ENCODE measurements at regions not wholly inside any gene's neighbourhood (a gene's known extent, or its start where the extent isn't known, plus 50 kb on each side); places are given as distances from the start of the nearest gene placed in this dataset.
"Not testable (repeated sequence)": the region's sequence is repeated elsewhere in the genome, so short reads cannot be mapped to it uniquely, and the experiment has no call there.

DNA sequence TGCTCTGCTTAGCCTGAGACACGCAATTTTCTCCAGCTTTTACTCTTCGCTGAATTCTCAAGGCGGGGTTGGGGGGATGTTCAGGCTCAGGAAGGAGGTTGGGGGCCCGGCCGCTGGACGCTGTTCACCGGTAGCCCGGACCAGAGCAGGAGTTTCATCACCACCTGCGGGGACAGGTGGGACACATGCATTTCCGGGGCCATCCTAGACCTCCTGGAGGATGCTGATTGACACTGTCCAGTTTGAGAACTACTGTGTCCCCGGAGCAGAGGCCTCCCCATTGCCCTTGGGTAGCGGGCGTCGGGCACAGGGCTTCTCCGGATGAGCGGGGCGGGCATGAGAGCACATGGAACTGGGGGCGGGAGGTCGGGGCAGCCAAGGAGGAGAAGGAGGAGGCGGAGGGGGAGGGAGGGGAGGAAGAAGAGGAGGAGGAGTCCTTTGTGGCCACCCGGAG, 144.0 kb upstream of the GRK3 start:
- no peak for DNase-seq

DNA sequence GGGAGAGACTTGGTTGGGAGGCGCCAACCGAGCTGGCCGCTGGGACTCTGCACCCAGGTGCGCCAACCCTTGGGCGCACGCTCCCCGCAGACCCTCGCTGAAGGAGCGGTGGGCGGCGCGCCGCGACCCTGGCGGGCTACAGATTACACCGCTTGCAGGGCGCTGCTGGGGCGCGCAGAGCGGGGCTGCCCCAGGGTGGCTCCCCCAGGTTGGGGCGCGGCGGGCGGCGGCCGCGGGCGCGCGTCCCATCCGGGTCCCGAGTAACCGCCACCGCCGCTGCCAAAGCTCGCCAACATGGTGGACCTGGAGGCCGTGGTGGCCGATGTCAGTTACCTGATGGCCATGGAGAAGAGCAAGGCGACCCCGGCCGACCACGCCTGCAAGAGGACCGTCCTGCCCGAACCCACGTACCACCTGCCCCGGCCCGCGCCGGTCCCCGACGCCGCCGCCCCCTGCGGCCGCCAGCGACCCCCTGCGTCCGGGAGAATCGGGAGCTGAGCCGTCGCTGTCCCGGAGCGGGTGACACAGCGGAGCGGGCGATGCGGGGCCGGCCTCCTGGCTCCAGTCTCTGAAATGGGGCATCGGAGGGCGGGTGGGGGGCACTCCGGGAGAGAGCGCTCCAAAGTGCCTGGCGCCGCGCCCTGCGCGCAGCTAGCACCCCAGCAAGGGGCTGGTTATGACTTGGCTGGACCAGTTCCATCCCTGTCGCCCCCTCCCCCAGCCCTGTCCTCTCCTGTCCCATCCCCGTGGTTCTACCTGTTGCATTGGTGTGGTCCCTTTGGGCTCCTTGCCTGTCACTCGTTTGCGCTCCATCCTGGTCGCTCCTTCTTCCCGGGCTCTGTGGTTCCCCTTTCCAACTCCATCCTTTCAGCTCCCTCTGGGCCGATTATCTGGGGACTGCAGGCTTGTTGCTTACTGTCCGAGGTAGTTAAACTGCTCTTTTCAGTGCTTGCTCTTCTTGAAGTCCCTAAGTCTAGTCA, 143.3 kb upstream of the GRK3 start:
- no peak for DNase-seq

DNA sequence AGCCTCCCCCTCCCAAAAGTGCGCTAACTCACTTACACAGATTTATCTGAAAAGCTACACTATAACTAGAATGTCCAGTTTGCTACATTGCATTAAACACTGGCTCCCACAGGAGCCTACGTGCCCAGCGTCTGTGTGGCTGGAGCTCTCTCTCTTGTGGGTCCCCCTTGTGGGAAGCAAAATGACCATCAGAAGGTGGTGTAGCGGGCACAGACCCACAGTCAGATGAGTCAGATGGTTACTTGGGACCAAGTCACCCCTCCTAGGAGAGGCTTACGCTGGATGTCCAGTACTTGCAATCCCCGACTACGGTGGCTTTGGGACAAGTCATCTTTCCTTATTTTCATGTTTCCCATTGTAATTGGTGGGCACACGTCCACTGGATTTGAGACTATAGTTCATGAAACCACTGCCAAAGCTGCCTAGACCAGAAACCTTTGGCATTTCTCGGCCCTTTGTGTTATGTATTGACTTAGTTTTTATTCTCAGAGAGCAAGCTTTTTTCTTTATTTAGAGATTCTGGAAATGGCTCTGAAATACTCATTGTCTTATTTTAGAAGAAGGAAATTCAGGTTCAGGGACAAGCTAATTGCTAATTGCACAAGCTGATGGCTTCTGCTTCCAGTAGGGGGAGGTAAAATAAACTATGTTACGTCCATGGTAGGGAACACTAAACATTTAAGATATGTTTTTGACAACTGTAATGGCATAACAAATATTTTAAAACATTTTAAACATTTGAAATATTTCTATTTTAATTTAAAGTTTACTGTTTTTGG, 137.8 kb upstream of the GRK3 start:
- not testable (repeated sequence) for DNase-seq

DNA sequence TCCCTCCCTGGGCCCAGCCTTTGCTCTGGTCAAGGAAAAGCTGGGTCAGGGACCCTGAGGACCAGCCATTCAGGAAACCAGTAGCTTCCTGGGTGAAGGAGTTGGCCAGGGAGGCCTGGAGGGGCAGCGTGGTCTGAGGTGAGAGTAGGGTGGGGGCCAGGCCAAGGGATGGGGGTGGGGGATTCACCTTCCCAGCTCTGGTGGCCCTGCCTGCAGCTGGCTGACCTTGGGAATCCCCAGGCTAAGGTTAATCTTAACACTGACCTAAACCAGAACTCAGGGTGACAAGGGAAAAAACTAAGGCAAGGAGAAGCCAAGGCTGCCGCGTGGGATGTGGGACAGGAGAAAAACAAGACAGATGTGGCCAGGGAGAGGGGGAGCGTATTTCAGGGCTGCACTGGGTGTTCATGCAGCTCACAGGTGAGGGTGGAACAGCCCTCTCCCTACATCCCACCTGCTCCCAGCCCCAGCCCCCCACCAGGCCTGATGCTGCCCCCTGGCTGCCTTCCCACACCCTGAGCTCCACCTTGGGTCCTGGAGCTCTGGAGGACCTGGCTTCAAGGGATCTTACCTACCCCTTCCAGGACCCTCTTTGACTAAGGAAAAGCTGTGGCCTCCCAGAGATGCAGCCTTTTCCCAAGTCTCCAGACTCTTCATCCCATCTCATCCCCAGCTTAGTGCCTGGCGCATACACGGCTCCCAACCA, 132.7 kb upstream of the GRK3 start:
- not testable (repeated sequence) for DNase-seq

DNA sequence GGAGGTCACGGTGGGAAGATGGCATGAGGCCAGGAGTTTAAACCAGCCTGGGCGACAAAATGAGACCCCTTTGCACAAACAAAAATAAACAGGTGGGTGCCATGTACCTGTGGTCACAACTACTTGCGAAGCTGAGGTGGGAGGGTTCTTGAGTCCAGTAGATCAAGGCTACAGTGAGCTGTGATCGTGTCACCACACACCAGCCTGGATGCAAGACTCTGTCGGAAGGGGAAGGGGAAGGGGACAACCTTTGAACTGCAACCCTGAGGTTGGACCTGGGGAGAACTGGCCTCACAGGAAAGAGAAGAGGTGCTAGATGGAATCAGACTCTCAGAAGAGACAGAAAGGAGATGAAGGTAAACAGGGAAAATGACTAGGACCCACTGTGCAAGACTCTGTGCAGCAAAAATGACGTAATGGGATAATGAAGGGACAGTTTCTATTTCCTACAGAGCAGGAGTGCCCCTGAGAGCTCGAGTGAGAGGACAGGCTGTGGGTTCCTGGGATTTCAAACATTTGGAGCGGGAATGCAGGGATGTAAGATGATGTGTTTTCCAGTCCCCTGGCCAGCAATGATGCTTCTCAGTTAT, 131.0 kb upstream of the GRK3 start:
- not testable (repeated sequence) for DNase-seq

DNA sequence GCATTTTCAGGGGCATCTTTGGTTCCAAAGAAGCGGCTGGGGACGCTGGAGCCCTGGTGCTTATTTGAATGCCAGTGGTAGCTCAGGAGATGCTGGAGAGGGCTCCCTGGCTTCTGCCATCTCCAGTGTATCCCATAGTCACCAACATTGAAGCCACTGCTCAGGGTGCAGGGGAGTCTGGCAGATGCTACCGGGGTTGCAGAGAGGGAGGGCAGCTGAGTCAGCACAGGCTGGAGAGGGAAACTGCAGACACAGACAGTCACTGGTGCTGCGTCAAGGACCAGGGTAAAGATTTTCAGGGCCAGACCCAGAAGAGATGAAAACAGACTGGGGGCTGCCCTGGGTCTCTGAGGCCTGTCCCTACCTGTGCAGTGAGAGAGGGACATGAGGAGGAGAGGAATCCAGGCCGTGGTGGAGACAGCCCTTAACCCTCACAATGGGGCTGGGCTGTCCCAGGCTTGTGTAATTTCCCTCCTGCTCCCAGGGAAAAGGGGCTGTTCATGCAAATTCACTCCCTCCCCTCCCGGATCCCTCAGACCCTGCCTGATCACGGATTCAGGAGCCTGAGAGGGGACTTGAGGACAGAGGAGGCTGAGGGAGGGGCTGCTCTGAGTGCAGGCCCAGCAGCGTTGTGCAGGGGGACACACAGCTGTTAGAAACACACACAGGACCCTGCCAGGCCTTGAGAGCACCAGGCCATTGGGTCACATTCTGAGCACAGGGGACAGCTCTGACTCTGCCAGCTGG, 126.9 kb upstream of the GRK3 start:
- no peak for DNase-seq

DNA sequence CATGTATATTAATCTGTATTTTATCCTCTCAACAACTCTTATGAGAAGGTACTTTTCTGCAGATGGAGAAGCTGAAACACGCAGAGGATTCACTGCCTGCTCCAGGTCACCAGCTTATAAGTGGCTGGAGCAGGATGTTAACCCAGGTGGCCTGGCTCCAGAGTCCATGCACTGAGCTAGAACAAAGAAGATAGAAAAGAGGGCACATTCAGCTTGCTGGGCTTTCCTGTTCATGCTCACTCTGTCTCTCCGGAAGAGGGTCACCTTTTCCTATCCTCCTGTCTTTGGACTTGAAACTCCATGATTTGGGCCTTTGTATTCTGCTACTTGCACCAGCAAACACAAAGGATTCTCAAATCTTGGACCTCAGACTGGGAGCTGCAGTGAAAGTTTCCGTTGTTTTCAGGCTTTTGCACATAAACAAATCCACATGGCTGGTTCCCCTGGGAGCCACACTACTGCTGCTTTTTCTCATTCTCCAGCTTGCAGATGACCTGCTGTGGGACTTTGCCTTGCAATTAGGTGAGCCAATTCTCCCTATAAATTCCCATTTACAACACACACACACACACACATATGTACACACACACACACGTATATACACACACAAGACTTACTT, 117.3 kb upstream of the GRK3 start:
- no peak for DNase-seq

DNA sequence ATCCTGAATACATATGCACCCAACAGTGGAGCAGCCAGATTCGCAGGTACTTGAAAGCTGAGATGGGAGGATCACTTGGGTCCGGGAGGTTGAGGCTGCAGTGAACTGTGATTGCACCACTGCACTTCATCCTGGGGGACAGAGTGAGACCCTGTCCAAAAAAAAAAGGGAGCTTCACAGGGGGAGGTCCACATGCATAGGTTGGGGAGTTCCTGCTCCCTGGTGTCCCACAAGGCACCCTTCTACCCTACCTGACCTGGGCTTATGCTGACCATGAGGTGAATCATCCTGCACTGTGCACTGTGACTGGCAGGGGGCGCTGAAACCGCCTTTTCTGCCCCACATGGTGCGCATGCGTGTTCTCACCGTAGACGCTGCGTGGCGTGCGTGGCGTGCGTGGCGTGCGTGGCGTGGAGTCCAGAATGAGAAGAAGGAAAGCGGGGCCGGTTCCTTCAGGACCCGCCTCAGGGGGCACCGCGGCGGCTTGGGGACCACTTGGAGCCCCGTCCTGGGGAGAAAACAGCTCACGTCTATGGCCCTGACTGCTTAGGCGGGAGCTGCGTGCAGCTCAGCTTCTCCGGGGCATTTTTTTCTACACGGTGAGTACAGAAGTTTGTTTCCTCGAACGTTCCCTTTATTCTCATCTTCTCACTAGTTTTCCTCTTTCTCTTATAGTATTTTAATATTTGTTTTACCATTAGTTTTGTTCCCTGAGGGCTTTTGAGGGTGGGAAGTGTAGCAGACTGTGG, 116.6 kb upstream of the GRK3 start:
- peak; percentile 67 for DNase-seq

DNA sequence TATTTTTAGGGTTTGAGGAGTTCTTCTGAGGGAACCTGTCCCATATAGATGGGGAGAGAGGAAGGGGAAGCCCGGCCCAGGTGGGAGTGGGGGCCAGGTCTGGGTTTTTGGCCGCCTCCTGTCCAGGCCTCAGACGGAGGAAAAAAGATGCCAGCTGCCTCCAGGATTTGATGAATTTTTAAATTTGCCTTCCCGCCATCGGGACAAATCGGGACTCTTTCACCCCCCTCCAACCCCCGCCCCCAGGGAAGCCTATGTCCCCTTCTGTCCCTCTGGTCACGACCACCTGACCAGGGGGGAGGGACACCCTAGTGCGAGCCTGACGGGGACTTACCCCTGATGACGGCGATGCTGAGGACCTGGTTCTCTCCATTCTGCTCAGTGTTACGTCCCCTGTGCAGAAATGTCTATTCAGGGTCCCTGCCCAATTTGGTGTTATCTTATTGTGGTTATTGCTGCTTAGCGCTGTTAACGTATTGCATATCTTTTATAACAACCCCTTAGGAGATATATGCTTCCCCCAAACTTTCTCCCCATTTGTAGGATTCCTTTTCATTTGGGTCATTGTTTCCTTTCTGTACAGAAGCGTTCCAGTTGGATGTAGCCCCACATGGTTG, 115.9 kb upstream of the GRK3 start:
- no peak for DNase-seq

DNA sequence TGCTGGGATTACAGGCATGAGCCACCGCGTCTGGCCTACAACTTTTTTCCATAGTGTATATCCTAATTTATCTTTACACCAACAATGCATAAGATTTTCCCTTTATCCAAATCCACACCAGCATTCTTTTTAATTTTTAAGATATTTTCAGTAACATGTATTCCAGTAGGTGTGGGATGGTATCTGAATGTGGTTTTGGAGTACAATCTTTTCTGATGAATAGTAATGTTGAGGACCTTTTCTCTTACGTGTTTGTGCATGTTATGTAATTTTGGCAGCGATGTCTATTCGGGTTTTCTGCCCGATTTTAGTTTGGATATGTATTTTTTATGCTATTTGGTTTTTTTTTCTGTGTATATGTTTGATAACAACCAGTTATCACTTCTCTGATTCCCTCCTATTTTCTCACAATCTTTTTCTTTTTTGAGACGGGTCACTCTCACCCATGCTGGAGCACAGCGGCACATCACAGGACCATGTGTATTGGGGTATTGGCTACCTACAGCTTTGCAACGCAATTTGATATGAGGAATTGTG, 114.6 kb upstream of the GRK3 start:
- no peak for DNase-seq

DNA sequence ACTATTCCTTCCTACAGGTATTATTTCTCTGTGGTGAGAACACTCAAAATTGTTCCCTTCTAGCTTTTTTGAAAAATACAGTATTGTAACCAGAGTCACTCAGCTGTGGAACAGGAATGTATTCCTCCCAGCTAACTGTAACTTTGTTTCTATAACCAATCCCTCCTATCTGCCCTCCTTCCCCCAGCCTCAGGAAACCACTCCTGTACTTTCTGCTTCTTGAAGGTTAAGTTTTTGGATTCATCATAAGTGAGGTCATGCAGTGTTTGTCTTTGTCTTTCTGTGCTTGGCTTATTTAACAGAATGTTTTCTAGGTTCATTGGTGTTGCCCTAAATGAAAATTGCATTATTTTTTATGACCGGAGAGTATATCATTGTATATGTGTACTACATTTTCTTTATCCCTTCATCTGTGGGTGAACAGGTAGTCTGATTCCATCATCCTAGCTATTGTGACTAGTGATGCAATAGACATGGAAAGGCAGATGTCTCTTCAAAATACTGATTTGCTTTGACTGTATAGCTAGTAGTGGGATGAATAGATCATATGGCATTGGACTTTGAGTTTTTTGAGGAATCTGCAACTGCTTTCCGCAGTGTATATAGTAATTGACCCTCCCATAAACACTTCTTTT, 112.9 kb upstream of the GRK3 start:
- no peak for DNase-seq

DNA sequence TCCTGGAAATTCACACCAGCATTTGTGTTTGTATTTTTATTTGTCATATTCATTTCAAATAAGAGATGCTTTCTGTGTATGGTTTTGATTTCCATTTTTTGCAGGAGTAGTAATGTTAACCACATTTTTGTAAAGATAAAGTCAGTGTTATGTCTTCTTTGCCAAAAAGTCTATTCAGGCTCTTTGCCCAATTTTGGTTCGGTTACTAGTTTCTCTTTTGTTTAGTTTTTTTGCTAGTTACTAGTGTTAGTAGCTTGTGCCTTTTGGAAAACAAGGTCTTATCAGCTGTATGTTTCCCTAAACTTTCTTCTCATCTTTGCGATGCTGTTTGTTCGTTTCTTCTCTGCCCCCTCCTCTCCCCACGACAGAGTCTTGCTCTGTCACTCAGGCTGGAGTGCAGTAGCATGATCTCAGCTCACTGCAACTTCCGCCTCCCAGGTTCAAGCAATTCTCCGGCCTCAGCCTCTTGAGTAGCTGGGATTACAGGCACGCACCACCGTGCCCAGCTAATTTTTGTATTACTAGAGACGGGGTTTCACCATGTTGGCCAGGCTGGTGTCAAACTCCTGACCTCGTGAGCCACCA, 112.3 kb upstream of the GRK3 start:
- no peak for DNase-seq

DNA sequence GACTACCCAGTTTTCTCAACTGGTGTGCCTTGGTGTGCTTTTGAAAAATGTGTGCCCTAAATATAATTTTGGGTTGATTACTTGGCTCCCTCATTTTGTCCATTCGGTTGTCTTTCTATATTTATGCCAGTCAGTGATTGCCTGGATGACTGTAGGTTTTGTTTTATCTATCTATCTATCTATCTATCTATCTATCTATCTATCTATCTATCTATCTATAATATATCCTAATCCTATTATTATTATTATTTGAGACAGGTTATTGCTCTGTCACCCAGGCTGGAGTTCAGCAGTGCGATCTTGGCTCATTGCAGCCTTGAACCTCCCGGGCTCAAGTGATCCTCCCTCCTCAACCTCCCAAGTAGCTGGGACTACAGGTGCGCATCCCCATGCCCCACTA, 111.4 kb upstream of the GRK3 start:
- no peak for DNase-seq

DNA sequence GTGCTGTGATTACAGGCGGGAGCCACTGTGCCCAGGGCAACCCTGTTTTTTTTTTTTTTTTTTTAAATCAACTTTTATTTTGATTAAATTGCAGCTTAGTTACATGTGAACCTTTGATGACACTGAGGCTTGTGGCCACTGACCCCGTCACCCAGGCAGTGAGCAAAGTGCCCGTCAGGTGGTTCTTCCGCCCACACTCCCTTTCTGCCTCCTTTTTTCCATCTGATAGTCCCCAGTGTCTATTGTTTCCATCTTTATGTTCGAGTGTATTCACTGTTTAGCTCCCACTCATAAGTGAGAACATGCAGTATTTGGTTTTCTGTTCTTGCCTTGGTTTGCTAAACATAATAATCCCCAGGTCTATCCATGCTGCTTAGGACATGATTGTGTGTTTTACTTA, 110.9 kb upstream of the GRK3 start:
- no peak for DNase-seq

DNA sequence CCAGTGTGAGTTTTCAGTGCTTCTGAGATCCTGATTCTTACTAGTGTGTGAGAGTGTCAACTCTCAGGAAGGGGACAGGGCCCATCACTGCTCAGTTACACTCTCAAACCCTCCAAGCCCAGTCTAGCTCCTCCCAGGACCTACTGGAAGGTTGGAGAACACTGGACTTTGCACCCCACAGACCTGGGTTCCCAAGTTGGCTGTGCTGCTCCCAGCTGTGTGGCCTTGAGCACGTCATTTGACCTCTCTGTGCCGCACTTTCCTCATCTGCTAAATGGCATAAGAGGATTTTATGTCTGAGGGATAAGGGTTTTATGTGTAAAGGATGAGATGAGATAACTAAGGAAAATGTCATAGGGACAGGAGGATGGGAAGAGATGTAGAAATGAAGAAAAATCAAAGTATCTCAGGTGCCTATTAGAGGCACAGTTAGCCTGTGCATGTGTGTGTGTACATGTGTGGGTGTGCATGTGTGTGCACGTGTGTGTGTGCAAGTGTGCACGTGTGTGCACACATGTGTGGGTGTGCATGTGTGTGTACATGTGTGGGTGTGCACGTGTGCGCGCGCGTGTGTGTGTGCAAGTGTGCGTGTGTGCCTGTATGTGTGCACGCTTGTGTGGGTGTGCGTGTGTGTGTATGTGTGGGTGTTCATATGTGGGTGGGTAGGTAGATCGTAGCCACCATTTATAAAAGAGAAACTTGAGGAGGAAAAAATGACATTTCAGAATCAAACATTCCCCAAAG, 108.0 kb upstream of the GRK3 start:
- DNase-seq: not testable (repeated sequence)

DNA sequence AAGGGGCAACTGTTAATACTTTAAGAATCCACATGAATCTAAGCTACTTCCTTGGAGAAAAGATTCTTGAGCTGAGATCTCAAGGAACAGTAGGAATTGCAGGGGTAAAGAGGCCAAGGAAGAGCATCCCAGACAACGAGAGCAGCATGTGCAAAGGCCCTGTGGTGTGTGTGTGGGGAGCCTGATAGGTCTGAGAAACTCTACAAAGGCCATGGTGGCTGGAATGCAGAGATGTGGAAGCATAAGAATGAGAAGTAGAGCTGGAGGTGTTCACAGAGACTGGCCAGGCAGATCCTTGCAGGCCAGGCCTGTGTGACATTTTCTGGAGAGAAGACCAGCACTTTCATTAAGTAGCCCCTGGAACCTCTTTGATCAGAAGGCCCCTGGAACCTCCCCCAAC, 105.8 kb upstream of the GRK3 start:
- DNase-seq: not testable (repeated sequence)

DNA sequence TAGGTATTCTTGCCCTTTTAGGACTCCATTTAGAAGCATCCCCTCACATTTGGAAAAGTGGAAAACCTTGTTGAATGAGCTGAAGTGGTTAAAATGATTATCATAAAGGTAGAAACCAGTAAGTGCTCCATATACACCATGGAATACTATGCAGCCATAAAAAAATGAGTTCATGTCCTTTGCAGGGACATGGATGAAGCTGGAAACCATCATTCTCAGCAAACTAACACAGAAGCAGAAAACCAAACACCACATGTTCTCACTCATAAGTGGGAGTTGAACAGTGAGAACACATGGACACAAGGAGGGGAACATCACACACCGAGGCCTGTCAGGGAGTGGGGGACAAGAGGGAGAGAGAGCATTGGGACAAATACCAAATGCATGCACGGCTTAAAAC, 103.8 kb upstream of the GRK3 start:
- not testable (repeated sequence) for DNase-seq

DNA sequence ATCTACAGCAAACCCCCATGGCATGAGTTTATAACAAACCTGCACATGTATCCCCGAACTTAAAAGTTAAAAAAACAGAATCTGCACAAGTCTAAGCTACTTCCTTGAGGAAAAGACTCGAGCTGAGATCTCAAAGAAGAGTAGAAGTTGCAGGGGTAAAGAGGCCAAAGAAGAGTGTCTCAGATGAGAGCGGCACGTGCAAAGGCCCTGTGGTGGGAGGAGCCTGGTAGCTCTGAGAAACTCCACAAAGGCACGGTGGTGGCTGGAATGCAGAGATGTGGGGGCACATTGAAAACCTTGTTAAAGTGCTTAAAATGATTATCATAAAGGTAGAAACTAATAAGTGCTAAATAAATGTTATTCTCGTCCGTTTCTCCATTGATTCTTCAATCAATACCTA, 103.2 kb upstream of the GRK3 start:
- DNase-seq: no peak

Measured in activated gamma-delta T cell (primary cell).